DOHH2 (cell line): ENCODE measurements at regions not wholly inside any gene's neighbourhood (a gene's known extent, or its start where the extent isn't known, plus 50 kb on each side); places are given as distances from the start of the nearest gene placed in this dataset.

ENCODE experiments used
- H3F3A ChIP-seq: fragments of 200-600 bp; sonication (generic), shearing (Covaris generic); 2 replicates; pipeline ENCODE4 v1.6.0; 2016; ENCODE audit warnings: antibody characterized with exemption, mild to moderate bottlenecking; ENCODE audit not compliant: control insufficient read depth, insufficient read depth
- H3K27ac ChIP-seq: fragments of 200-600 bp; sonication (generic); 2 replicates; pipeline ENCODE4 v1.5.1; 2014; ENCODE audit warnings: low read depth, mild to moderate bottlenecking, low read length, moderate library complexity
- H3K27me3 ChIP-seq: fragments of 200-600 bp; sonication (generic); 2 replicates; pipeline ENCODE4 v1.6.1; 2014; ENCODE audit warnings: mild to moderate bottlenecking, low read length, mixed read lengths; ENCODE audit not compliant: control insufficient read depth
- H3K36me3 ChIP-seq: fragments of 200-600 bp; sonication (generic); 2 replicates; pipeline ENCODE4 v1.6.1; 2014; ENCODE audit warnings: mild to moderate bottlenecking, low read length, moderate library complexity, mixed read lengths; ENCODE audit not compliant: control insufficient read depth
- H3K4me1 ChIP-seq: fragments of 200-600 bp; sonication (generic); 2 replicates; pipeline ENCODE4 v1.6.1; 2014; ENCODE audit warnings: mild to moderate bottlenecking, low read length, mixed read lengths; ENCODE audit not compliant: control insufficient read depth
- H3K4me2 ChIP-seq: fragments of 200-600 bp; sonication (generic); 2 replicates; pipeline ENCODE4 v1.6.0; 2014; ENCODE audit warnings: mild to moderate bottlenecking, low read length, moderate library complexity
- H3K4me3 ChIP-seq: fragments of 200-600 bp; sonication (generic); 2 replicates; pipeline ENCODE4 v1.5.1; 2014; ENCODE audit warnings: mild to moderate bottlenecking, low read length, mixed read lengths
- H3K79me2 ChIP-seq: fragments of 200-600 bp; sonication (generic); 2 replicates; pipeline ENCODE4 v1.6.1; 2014; ENCODE audit warnings: mild to moderate bottlenecking, low read length, mixed read lengths; ENCODE audit not compliant: control insufficient read depth
- H3K9me2 ChIP-seq: fragments of 200-600 bp; sonication (generic); replicated peaks from 2 replicates; pipeline ENCODE4 v1.6.1; 2014; ENCODE audit warnings: mild to moderate bottlenecking, low read length, mixed read lengths; ENCODE audit not compliant: control insufficient read depth
- H3K9me3 ChIP-seq: fragments of 200-600 bp; sonication (generic); 2 replicates; pipeline ENCODE4 v1.6.1; 2014; ENCODE audit warnings: antibody characterized with exemption, low read length, mixed read lengths; ENCODE audit not compliant: control insufficient read depth, insufficient read depth
- H4K20me1 ChIP-seq: fragments of 200-600 bp; sonication (generic); 2 replicates; pipeline ENCODE4 v1.6.0; 2014; ENCODE audit warnings: low read depth, mild to moderate bottlenecking, antibody characterized with exemption, low read length, moderate library complexity; ENCODE audit not compliant: control insufficient read depth, insufficient read depth
- EZH2phosphoT487 ChIP-seq: fragments of 200-600 bp; sonication (generic); IDR thresholded peaks from 2 replicates; pipeline ENCODE4 v1.6.1; 2017; ENCODE audit warnings: borderline replicate concordance, mild to moderate bottlenecking, antibody characterized with exemption, low read length, moderate library complexity, mixed read lengths
- TF ChIP-seq, protein P1 (sequence below): fragments of 200-600 bp; sonication (generic); IDR thresholded peaks from one replicate; pipeline ENCODE4 v1.5.1; 2014; ENCODE audit warnings: antibody characterized with exemption, mild to moderate bottlenecking, low read depth, low read length; ENCODE audit not compliant: poor library complexity, severe bottlenecking

DNA sequence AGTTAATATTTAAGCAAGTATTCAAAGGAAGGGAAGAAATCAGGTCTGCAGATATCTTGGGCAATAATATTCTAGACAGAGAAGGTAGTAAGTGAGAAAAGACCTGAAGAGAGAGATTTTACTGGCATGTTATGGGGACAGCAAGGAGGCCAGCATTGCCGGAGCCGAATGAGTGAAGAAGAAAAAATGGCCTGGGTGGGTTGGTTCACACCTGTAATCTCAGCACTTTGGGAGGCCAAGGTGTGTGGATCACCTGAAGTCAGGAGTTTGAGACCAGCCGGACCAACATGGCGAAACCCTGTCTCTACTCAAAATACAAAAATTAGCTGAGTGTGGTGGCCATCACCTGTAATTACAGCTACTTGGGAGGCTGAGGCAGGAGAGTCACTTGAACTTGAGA is 164.7 kb downstream of the VGLL3 start:
- Histone ChIP-seq H3K36me3 (no peaks in the 10 kb centered on the region), H3K9me2 (no peaks in the 10 kb centered on the region), H3K27me3 (no peaks in the 10 kb centered on the region), H4K20me1 (no peaks in the 10 kb centered on the region), H3K9me3 (no peaks in the 10 kb centered on the region), H3F3A (no peaks in the 10 kb centered on the region), H3K4me1 (no peaks in the 10 kb centered on the region), H3K4me3 (no peak overlapping the region), H3K79me2 (no peaks in the 10 kb centered on the region), H3K27ac (no peak overlapping the region), H3K4me2 (no peak overlapping the region)
- TF ChIP-seq, protein P1, sequence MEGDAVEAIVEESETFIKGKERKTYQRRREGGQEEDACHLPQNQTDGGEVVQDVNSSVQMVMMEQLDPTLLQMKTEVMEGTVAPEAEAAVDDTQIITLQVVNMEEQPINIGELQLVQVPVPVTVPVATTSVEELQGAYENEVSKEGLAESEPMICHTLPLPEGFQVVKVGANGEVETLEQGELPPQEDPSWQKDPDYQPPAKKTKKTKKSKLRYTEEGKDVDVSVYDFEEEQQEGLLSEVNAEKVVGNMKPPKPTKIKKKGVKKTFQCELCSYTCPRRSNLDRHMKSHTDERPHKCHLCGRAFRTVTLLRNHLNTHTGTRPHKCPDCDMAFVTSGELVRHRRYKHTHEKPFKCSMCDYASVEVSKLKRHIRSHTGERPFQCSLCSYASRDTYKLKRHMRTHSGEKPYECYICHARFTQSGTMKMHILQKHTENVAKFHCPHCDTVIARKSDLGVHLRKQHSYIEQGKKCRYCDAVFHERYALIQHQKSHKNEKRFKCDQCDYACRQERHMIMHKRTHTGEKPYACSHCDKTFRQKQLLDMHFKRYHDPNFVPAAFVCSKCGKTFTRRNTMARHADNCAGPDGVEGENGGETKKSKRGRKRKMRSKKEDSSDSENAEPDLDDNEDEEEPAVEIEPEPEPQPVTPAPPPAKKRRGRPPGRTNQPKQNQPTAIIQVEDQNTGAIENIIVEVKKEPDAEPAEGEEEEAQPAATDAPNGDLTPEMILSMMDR = no peak
- TF ChIP-seq EZH2phosphoT487 = no peak

DNA sequence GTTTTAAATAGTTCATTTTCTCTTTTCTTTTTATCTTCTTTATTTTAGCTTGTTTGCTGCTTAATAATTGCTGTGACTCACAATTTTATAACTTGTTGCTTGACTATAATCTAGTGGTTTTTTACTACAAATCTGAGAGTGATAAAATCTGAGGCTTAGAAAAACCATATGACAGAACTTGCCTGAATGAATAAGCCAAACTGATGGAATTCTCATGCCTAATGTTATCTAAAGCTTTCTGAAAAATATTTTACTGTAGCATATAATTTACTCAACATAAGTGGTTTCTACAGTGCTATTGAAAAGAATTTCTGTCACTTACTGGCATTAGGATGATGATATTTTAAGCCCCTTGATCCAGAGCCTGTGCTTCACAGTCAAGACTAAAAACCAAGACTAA is 175.1 kb downstream of the VGLL3 start:
- Histone ChIP-seq H3K4me3 (no peak overlapping the region), H3K27ac (no peak overlapping the region), H3K27me3 (no peaks in the 10 kb centered on the region), H4K20me1 (no peaks in the 10 kb centered on the region), H3K9me2 (no peaks in the 10 kb centered on the region), H3K79me2 (no peaks in the 10 kb centered on the region), H3K4me2 (no peak overlapping the region), H3K9me3 (no peaks in the 10 kb centered on the region), H3K4me1 (no peaks in the 10 kb centered on the region), H3F3A (no peaks in the 10 kb centered on the region), H3K36me3 (no peaks in the 10 kb centered on the region)
- TF ChIP-seq EZH2phosphoT487 = no peak
- TF ChIP-seq, protein P1 = no peak

GRCh38 chr3:86814918-86815655 is 175.9 kb downstream of the VGLL3 start:
- H3K36me3 ChIP-seq = no peaks in the 10 kb centered on the region
- H3K27ac ChIP-seq = no peak overlapping the region
- no peaks in the 10 kb centered on the region for H3K79me2 ChIP-seq
- H3K4me1 ChIP-seq = no peaks in the 10 kb centered on the region
- H3K4me3 ChIP-seq = no peak overlapping the region
- no peak overlapping the region for H3K4me2 ChIP-seq
- no peaks in the 10 kb centered on the region for H3F3A ChIP-seq
- no peaks in the 10 kb centered on the region for H3K9me2 ChIP-seq
- no peaks in the 10 kb centered on the region for H4K20me1 ChIP-seq
- no peaks in the 10 kb centered on the region for H3K9me3 ChIP-seq
- TF ChIP-seq, protein P1 = no peak
- TF ChIP-seq EZH2phosphoT487 = no peak
- no peaks in the 10 kb centered on the region for H3K27me3 ChIP-seq
